ENCODE measurements at regions not wholly inside any gene's neighbourhood (a gene's known extent, or its start where the extent isn't known, plus 50 kb on each side); places are given as distances from the start of the nearest gene placed in this dataset.

GRCh38 chr2:120562218-120563005, 173.3 kb upstream of the GLI2 start:
- TF ChIP-seq EZH2 (IDR thresholded peaks at IDR 0.05; ENCODE audit: borderline replicate concordance, low read length) (no peak), CTCF (conservative IDR thresholded peaks at IDR 0.05 in 1 of 2, IDR thresholded peaks at IDR 0.05 in 1 of 2; ENCODE audit: extremely low read depth in 1 of 2, insufficient read depth in 1 of 2, low read depth in 1 of 2, low read length in 2 of 2) (no peak)
